T47D (cell line): ENCODE measurements at regions not wholly inside any gene's neighbourhood (a gene's known extent, or its start where the extent isn't known, plus 50 kb on each side); places are given as distances from the start of the nearest gene placed in this dataset.
"Not testable (repeated sequence)": the region's sequence is repeated elsewhere in the genome, so short reads cannot be mapped to it uniquely, and the experiment has no call there.

ENCODE experiments used
- DNase-seq, 2 experiments: peaks; one replicate each; pipeline versions ENCODE4 v3.0.0 to v3.0.0-alpha.2; 2011 to 2012; ENCODE audit warnings: low read depth in 1 of 2, low spot score in 1 of 2
- JUND ChIP-seq: IDR thresholded peaks from 2 replicates; pipeline ENCODE4 v1.6.1; 2012; ENCODE audit warnings: low read depth
- in situ Hi-C: cut with HindIII; loops from 2 replicates; pipeline ENCODE4 v1.10.0; 2016; ENCODE audit warnings: low sequenced_read_pairs, low pct_unique_long_range_greater_than_20kb

- no peak for DNase-seq
- in situ Hi-C loops = no loop called here
- no peak for TF ChIP-seq JUND
Measured at GRCh38 chr22:22120160-22120559, 124.4 kb upstream of the VPREB1 start.

- in situ Hi-C loops = no loop called here
- no peak for DNase-seq
- TF ChIP-seq JUND = no peak
Measured at GRCh38 chr22:22118987-22119386, 125.6 kb upstream of the VPREB1 start.

- in situ Hi-C loops, DNase-seq: not testable (repeated sequence)
Measured at GRCh38 chr22:22117864-22118544, 126.6 kb upstream of the VPREB1 start.

GRCh38 chr22:22116997-22117770 is 127.4 kb upstream of the VPREB1 start:
- in situ Hi-C loops, DNase-seq: not testable (repeated sequence)

- in situ Hi-C loops = no loop called here
- no peak for TF ChIP-seq JUND
Measured at GRCh38 chr22:22113701-22114100, 130.9 kb upstream of the VPREB1 start.

GRCh38 chr22:22112533-22113294 is 130.1 kb upstream of the TOP3B start:
- in situ Hi-C loops = no loop called here
- DNase-seq = no peak
- no peak for TF ChIP-seq JUND

More at GRCh38 chr22:22113701-22114100, 130.9 kb upstream of the VPREB1 start:
- DNase-seq = no peak

- no peak for TF ChIP-seq JUND
- in situ Hi-C loops = no loop called here
- DNase-seq = no peak
Measured at GRCh38 chr22:22111983-22112382, 129.4 kb upstream of the TOP3B start.

GRCh38 chr22:22111267-22111751 is 128.7 kb upstream of the TOP3B start:
- TF ChIP-seq JUND = no peak
- no peak for DNase-seq
- in situ Hi-C loops = no loop called here

- DNase-seq = peak; percentile 29 to 58
- in situ Hi-C loops = no loop called here
- no peak for TF ChIP-seq JUND
Measured at GRCh38 chr22:22110548-22111266, 128.1 kb upstream of the TOP3B start.

- in situ Hi-C loops = no loop called here
- TF ChIP-seq JUND = no peak
- no peak for DNase-seq
Measured at GRCh38 chr22:22109693-22110466, 127.3 kb upstream of the TOP3B start.

- in situ Hi-C loops = no loop called here
- TF ChIP-seq JUND = no peak
- DNase-seq = no peak
Measured at GRCh38 chr22:22106855-22107254, 124.3 kb upstream of the TOP3B start.

GRCh38 chr22:22105364-22105763 is 122.8 kb upstream of the TOP3B start:
- in situ Hi-C loops = no loop called here
- DNase-seq = no peak
- no peak for TF ChIP-seq JUND
